ENCODE measurements at regions not wholly inside any gene's neighbourhood (a gene's known extent, or its start where the extent isn't known, plus 50 kb on each side); places are given as distances from the start of the nearest gene placed in this dataset.

DNA sequence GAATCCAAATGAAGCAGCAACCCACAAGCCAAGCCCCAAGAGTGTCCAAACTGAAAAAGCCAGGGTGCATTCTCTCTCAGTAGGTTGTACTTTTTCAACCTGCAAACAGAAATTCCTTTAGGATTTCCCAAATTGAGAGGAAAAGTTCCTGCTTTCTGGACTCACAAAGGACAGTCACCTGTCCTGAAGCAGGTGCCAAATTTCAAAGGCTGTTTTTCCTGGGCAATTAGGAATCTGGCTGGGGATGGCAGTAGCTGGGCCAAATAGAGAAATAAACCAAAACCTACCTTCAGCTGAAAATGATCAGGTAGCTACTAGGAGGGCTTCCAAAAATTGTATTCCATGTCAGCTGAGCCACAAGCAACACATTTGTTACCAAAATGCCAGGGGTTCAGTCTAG, 83.1 kb upstream of the TP63 start:
- intact Hi-C loops (cut with DNase I; ENCODE audit: low total_unique reads), result no loop called here

DNA sequence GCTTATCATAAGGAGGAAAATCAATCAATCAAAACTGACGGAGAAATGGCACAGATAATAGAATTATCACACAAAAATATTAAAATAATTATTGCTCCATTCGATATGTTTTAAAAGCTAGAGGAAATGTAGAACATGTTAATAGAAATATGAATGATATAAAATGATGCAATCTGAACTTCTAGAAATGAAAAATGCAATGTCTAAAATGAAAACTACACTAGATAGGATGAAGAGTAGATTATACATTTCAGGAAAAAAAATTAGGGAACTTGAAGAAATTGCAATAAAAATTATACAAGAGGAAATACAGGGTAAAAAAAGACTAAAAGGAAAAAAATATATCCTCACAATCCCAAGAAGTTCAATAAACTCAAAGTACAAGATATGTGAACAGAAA, 80.2 kb upstream of the TP63 start:
- no peaks in the 10 kb centered on the region for H3K4me1 ChIP-seq
- no peaks in the 10 kb centered on the region for H3K27me3 ChIP-seq (replicated peaks in 1 of 7)
- DNase-seq, result no peak
- no peaks in the 10 kb centered on the region for H3K36me3 ChIP-seq
- 44 to 70% (median 48%) methylated on average over 2 of the region's 2 CpGs for WGBS, 5 donors
- intact Hi-C loops (cut with DNase I; ENCODE audit: low total_unique reads), result no loop called here
- H3K9me3 ChIP-seq, result peaks cover 4 to 57% (median 50%) of the 10 kb centered on the region in 8 donors
- TF ChIP-seq, protein P1, sequence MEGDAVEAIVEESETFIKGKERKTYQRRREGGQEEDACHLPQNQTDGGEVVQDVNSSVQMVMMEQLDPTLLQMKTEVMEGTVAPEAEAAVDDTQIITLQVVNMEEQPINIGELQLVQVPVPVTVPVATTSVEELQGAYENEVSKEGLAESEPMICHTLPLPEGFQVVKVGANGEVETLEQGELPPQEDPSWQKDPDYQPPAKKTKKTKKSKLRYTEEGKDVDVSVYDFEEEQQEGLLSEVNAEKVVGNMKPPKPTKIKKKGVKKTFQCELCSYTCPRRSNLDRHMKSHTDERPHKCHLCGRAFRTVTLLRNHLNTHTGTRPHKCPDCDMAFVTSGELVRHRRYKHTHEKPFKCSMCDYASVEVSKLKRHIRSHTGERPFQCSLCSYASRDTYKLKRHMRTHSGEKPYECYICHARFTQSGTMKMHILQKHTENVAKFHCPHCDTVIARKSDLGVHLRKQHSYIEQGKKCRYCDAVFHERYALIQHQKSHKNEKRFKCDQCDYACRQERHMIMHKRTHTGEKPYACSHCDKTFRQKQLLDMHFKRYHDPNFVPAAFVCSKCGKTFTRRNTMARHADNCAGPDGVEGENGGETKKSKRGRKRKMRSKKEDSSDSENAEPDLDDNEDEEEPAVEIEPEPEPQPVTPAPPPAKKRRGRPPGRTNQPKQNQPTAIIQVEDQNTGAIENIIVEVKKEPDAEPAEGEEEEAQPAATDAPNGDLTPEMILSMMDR (IDR thresholded peaks at IDR 0.05 in 8 of 11, conservative IDR thresholded peaks at IDR 0.05 in 3 of 11), result no peak
- TF ChIP-seq POLR2A (IDR thresholded peaks at IDR 0.05) (no peak), POLR2AphosphoS5 (IDR thresholded peaks at IDR 0.05) (no peak)
- H3K27ac ChIP-seq, result no peak overlapping the region
- H3K4me3 ChIP-seq, result no peak overlapping the region

More for the DNA sequence above, 83.1 kb upstream of the TP63 start:
- peaks cover 4 to 57% (median 50%) of the 10 kb centered on the region in 8 donors for H3K9me3 ChIP-seq
- H3K4me3 ChIP-seq, result no peak overlapping the region
- H3K27me3 ChIP-seq (replicated peaks in 1 of 7), result no peaks in the 10 kb centered on the region
- TF ChIP-seq POLR2AphosphoS5 (IDR thresholded peaks at IDR 0.05) (no peak), POLR2A (IDR thresholded peaks at IDR 0.05) (no peak)
- TF ChIP-seq, protein P1 (IDR thresholded peaks at IDR 0.05 in 8 of 11, conservative IDR thresholded peaks at IDR 0.05 in 3 of 11), result no peak
- H3K27ac ChIP-seq, result no peak overlapping the region
- H3K36me3 ChIP-seq, result no peaks in the 10 kb centered on the region
- no peak for DNase-seq
- H3K4me1 ChIP-seq, result no peaks in the 10 kb centered on the region

DNA sequence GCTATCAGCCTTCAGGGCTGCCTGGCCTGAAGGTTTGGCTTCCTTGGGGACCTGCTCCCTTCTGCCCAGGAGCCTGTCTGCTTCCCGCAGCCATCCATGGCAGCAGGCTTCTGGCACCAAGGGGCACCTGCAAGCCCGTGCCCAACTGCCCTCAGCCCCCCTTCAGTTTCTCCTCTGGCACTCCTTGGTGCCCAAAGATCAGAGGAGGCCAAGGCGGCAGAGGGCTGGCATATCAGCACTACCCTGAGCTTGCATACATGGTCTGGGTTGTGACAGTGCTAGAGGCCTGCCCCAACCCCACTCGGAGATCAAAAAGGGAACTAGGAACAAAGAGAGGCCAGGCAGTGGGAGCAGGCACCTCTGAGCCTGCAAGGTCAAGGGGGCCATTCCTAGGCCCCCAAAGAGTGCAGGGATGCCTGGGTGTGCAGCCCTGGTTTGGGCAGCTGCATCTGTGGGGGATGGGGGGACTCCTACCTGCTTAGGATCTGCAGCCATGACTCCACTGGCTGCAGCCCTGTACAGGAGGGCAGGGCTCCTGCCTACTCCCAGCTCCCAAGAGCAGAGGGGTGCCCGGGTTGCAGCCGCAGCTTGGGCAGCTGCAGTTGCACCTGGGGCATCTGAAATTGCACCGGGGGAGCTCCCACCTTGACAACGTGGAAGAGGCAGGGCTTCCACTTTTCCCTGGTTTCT, 76.2 kb upstream of the TP63 start:
- WGBS, 5 donors, result 64 to 89% (median 68%) methylated on average over 3 to 8 of the region's 8 CpGs
- Histone ChIP-seq H3K4me3 (no peak overlapping the region), H3K9me3 (peaks cover 4 to 45% (median 31%) of the 10 kb centered on the region in 8 donors), H3K4me1 (no peaks in the 10 kb centered on the region), H3K27ac (no peak overlapping the region), H3K36me3 (no peaks in the 10 kb centered on the region), H3K27me3 (replicated peaks in 1 of 7) (no peaks in the 10 kb centered on the region)
- TF ChIP-seq POLR2A (IDR thresholded peaks at IDR 0.05) (no peak), POLR2AphosphoS5 (IDR thresholded peaks at IDR 0.05) (no peak)
- TF ChIP-seq, protein P1 (IDR thresholded peaks at IDR 0.05 in 8 of 11, conservative IDR thresholded peaks at IDR 0.05 in 3 of 11), result no peak
- intact Hi-C loops (cut with DNase I; ENCODE audit: low total_unique reads), result no loop called here
- DNase-seq, result peak; percentile 58

DNA sequence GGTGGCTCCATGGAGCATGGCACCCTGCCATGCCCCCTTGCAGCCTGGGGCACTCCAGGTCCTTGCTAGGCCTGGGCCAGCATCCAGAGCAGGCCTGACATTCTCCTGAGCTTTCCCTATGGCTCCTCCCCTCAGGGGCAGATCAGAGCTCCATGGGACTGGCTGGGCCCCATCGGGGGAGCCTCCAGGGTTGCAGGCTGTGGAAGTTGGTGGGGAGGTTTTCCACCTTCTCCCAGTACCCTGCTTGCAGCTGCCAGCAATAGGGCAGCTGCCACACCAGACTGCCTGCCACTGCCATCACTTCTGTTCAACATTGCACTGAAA, 75.7 kb upstream of the TP63 start:
- intact Hi-C loops (cut with DNase I; ENCODE audit: low total_unique reads), result no loop called here
- no peaks in the 10 kb centered on the region for H3K27me3 ChIP-seq (replicated peaks in 1 of 7)
- WGBS, 5 donors, result 60 to 100% (median 82%) methylated on average over 1 of the region's 1 CpG
- H3K36me3 ChIP-seq, result no peaks in the 10 kb centered on the region
- H3K9me3 ChIP-seq, result peaks cover under 1 to 40% (median 26%) of the 10 kb centered on the region in 8 donors
- H3K4me3 ChIP-seq, result no peak overlapping the region
- TF ChIP-seq POLR2AphosphoS5 (IDR thresholded peaks at IDR 0.05), result no peak
- TF ChIP-seq POLR2A (IDR thresholded peaks at IDR 0.05), result no peak
- TF ChIP-seq, protein P1 (IDR thresholded peaks at IDR 0.05 in 8 of 11, conservative IDR thresholded peaks at IDR 0.05 in 3 of 11), result no peak
- no peak overlapping the region for H3K27ac ChIP-seq
- H3K4me1 ChIP-seq, result no peaks in the 10 kb centered on the region
- DNase-seq, result no peak
